ENCODE measurements at regions not wholly inside any gene's neighbourhood (a gene's known extent, or its start where the extent isn't known, plus 50 kb on each side); places are given as distances from the start of the nearest gene placed in this dataset.

GRCh38 chr10:4280461-4281189, 495.6 kb upstream of the KLF6 start:
- Histone ChIP-seq H2BK120ac (ENCODE audit: low read depth, low read length, poor library complexity, severe bottlenecking) (no peak overlapping the region), H2BK20ac (ENCODE audit: low read depth, low read length, poor library complexity, severe bottlenecking) (no peak overlapping the region), H3T11ph (ENCODE audit: low read length) (no peak overlapping the region), H3K27ac (ENCODE audit: insufficient read length, low read depth, low read length) (no peak overlapping the region), H3K23me2 (ENCODE audit: insufficient read length, low read depth, low read length, poor library complexity, severe bottlenecking) (no peaks in the 10 kb centered on the region), H4K5ac (ENCODE audit: insufficient read length, low read depth, low read length) (no peak overlapping the region), H3K23ac (ENCODE audit: insufficient read length, low read depth, low read length) (no peak overlapping the region), H3K79me2 (ENCODE audit: insufficient read depth, low read length) (no peaks in the 10 kb centered on the region), H4K20me1 (ENCODE audit: control insufficient read depth, insufficient read depth, insufficient read length) (no peaks in the 10 kb centered on the region), H3K79me1 (ENCODE audit: insufficient read depth, low read depth, low read length, poor library complexity, severe bottlenecking) (no peaks in the 10 kb centered on the region), H2AFZ (ENCODE audit: low read length) (no peak overlapping the region), H3K4me2 (ENCODE audit: insufficient read depth, insufficient read length, low read length) (no peak overlapping the region), H3K27me3 (ENCODE audit: insufficient read depth, low read length) (no peaks in the 10 kb centered on the region), H3K9ac (ENCODE audit: extremely low read depth, insufficient read length, low read length) (no peak overlapping the region), H3K4ac (ENCODE audit: low read depth, low read length) (no peak overlapping the region), H4K91ac (ENCODE audit: insufficient read length, low read depth, low read length) (no peak overlapping the region), H3K4me1 (ENCODE audit: insufficient read depth, low read length) (peaks cover 4% of the 10 kb centered on the region; the same call in 1 of the 2 replicates), H3K14ac (ENCODE audit: insufficient read depth, low read length) (no peak overlapping the region), H3K9me3 (ENCODE audit: control insufficient read depth, low read depth, low read length) (no peaks in the 10 kb centered on the region), H2BK15ac (ENCODE audit: low read depth, low read length) (no peak overlapping the region), H3K18ac (ENCODE audit: insufficient read length, low read depth, low read length) (no peak overlapping the region), H2AK5ac (ENCODE audit: insufficient read length, low read length) (no peak overlapping the region), H2BK12ac (ENCODE audit: insufficient read length, low read depth, low read length) (no peak overlapping the region), H4K8ac (replicated peaks; ENCODE audit: insufficient read length, low read depth, low read length) (no peak overlapping the region), H3K56ac (ENCODE audit: insufficient read length, low read depth, low read length) (no peak overlapping the region), H2BK5ac (ENCODE audit: insufficient read length, low read length) (no peak overlapping the region)
- WGBS (ENCODE audit: extremely low coverage, insufficient read length, low lambda C conversion rate): no CpG with 5 or more reads among the region's 7 CpGs
- Mint-ChIP-seq H3K9me3 (no peaks in the 10 kb centered on the region; a peak in 1 of 5 replicates), H3K27me3 (ENCODE audit: low read depth) (no peaks in the 10 kb centered on the region), H3K4me1 (peaks cover 12% of the 10 kb centered on the region in 2 experiments), H3K27ac (no peak overlapping the region; a peak in 1 of 7 replicates), H3K36me3 (ENCODE audit: insufficient read depth in 1 of 3, low read depth in 3 of 3) (no peaks in the 10 kb centered on the region; a peak in 2 of 7 replicates), H3K4me3 (no peak overlapping the region)
- no peak for TF ChIP-seq CTCF (conservative IDR thresholded peaks at IDR 0.05)
- no peak for DNase-seq
